Posterior cingulate gyrus (tissue), 11 donors: ENCODE measurements at regions not wholly inside any gene's neighbourhood (a gene's known extent, or its start where the extent isn't known, plus 50 kb on each side); places are given as distances from the start of the nearest gene placed in this dataset.
"Not testable (repeated sequence)": the region's sequence is repeated elsewhere in the genome, so short reads cannot be mapped to it uniquely, and the experiment has no call there.

ENCODE experiments used
- DNase-seq, 10 donors: peaks; one replicate each; pipeline versions ENCODE4 v3.0.0 to v3.0.0-alpha.2; 2020 to 2021; ENCODE audit warnings: mixed read lengths in 3 of 10
- intact Hi-C: fragments of 100-400 bp; cut with DNase I; formaldehyde crosslinking; loops from one replicate; pipeline ENCODE4 v1.15.1; 2023

GRCh38 chr3:23144051-23144450 is 59.1 kb upstream of the UBE2E2 start:
- DNase-seq, intact Hi-C loops: not testable (repeated sequence)

DNA sequence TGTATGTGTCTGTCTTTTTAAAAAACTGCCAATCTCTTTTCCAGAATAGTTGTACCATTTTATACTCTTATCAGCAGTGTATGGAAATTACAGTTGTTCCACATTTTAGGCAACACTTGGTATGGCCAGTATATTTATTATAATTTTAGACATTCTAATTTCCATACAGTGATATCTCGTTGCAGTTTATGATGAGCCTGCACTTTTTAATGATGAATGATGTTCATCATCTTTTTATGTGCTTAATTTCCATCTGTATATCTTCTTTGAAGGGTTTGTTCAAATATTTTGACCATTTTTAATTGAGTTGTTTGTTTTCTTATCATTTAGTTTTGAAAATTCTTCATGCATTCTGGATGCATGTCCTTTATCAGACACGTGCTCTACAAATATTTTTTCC is 57.0 kb upstream of the UBE2E2 start:
- intact Hi-C loops = no loop called here
- no peak for DNase-seq

GRCh38 chr3:23152989-23153388 is 50.1 kb upstream of the UBE2E2 start:
- DNase-seq = no peak
- intact Hi-C loops = no loop called here
